AG09309 (cell line): ENCODE measurements at regions not wholly inside any gene's neighbourhood (a gene's known extent, or its start where the extent isn't known, plus 50 kb on each side); places are given as distances from the start of the nearest gene placed in this dataset.
"Not testable (repeated sequence)": the region's sequence is repeated elsewhere in the genome, so short reads cannot be mapped to it uniquely, and the experiment has no call there.

Source experiments
- DNase-seq: peaks from one replicate; pipeline ENCODE4 v3.0.0-alpha.2; 2010; ENCODE audit warnings: low read depth
- H3K4me3 ChIP-seq: 2 replicates; pipeline ENCODE4 v1.5.1; 2011; ENCODE audit warnings: mild to moderate bottlenecking, low read depth, low read length, moderate library complexity; ENCODE audit not compliant: control insufficient read depth
- CTCF ChIP-seq: IDR thresholded peaks from 2 replicates; pipeline ENCODE4 v1.5.1; 2011; ENCODE audit warnings: mild to moderate bottlenecking, low read depth, low read length, inconsistent platforms; ENCODE audit not compliant: insufficient read depth, control insufficient read depth; ENCODE audit errors: missing control alignments

GRCh38 chr10:60604342-60604741, 173.9 kb upstream of the CDK1 start:
- no peak for DNase-seq
- no peak overlapping the region for H3K4me3 ChIP-seq
- no peak for TF ChIP-seq CTCF

- H3K4me3 ChIP-seq: no peak overlapping the region
- TF ChIP-seq CTCF: no peak
- no peak for DNase-seq
Observed at GRCh38 chr10:60597513-60597912, 180.8 kb upstream of the CDK1 start.

GRCh38 chr10:60595852-60596251, 182.4 kb upstream of the CDK1 start:
- no peak for DNase-seq
- TF ChIP-seq CTCF: no peak

GRCh38 chr10:60594476-60595051, 183.7 kb upstream of the CDK1 start:
- no peak overlapping the region for H3K4me3 ChIP-seq
- DNase-seq: peak; percentile 5
- peak; percentile 17 for TF ChIP-seq CTCF

More at GRCh38 chr10:60595852-60596251, 182.4 kb upstream of the CDK1 start:
- H3K4me3 ChIP-seq: no peak overlapping the region

- TF ChIP-seq CTCF: no peak
- DNase-seq: no peak
- no peak overlapping the region for H3K4me3 ChIP-seq
Observed at GRCh38 chr10:60591119-60591518, 187.2 kb upstream of the CDK1 start.

GRCh38 chr10:60589376-60589775, 188.9 kb upstream of the CDK1 start:
- no peak for TF ChIP-seq CTCF
- H3K4me3 ChIP-seq: no peak overlapping the region
- DNase-seq: no peak

- not testable (repeated sequence) for DNase-seq, H3K4me3 ChIP-seq
Observed at GRCh38 chr10:60581782-60582181, 192.1 kb upstream of the ANK3 start.
